B cell (primary cell): ENCODE measurements at regions not wholly inside any gene's neighbourhood (a gene's known extent, or its start where the extent isn't known, plus 50 kb on each side); places are given as distances from the start of the nearest gene placed in this dataset.
"Not testable (repeated sequence)": the region's sequence is repeated elsewhere in the genome, so short reads cannot be mapped to it uniquely, and the experiment has no call there.

Source experiments
- ATAC-seq: fragments of 200-7000 bp; cut with Tn5 transposase; one replicate; pipeline ENCODE4 v1.10.0; 2021; ENCODE audit warnings: low read depth, mild to moderate bottlenecking, moderate number of reproducible peaks, moderate library complexity
- CTCF ChIA-PET: fragments of 350-600 bp; sonication (Branson Sonifier 250); formaldehyde crosslinking; loops from one replicate; lab custom pipeline; 2021; ENCODE audit warnings: antibody characterized with exemption, inconsistent platforms; lab: Charles Lee
- POLR2A ChIA-PET: fragments of 350-600 bp; sonication (Branson Sonifier 250); formaldehyde crosslinking; loops from one replicate; lab custom pipeline; 2021; ENCODE audit warnings: antibody characterized with exemption; lab: Charles Lee
- DNase-seq: peaks from one replicate; pipeline ENCODE4 v3.0.0; 2013
- H2AFZ ChIP-seq: 2 replicates; pipeline ENCODE4 v1.6.1; 2012; ENCODE audit warnings: mild to moderate bottlenecking, low read depth, low read length; ENCODE audit not compliant: insufficient read depth, poor library complexity, severe bottlenecking
- H3K27ac ChIP-seq, 2 donors: 1 replicate in 1 of 2; 2 replicates in 1 of 2; pipeline ENCODE4 v1.5.1; 2012 to 2013; ENCODE audit warnings: low read length in 2 of 2, mild to moderate bottlenecking in 2 of 2, moderate library complexity in 1 of 2
- H3K27me3 ChIP-seq, 4 experiments: fragments of 200-600 bp in 1 of 4; sonication (generic) in 1 of 4; replicated peaks in 1 of 4; 1 replicate in 2 of 4; 2 replicates in 2 of 4; pipeline versions ENCODE4 v1.6.1 to v1.7.0; 2013 to 2016; ENCODE audit warnings: low read length in 3 of 4, mild to moderate bottlenecking in 2 of 4, mixed read lengths in 1 of 4, moderate library complexity in 1 of 4; ENCODE audit not compliant: insufficient read depth in 4 of 4, control insufficient read depth in 3 of 4; ENCODE audit errors: control extremely low read depth in 1 of 4
- H3K36me3 ChIP-seq, 2 experiments: replicated peaks in 1 of 2; 1 replicate in 1 of 2; 2 replicates in 1 of 2; pipeline versions ENCODE4 v1.6.1 to v1.7.1; 2013; ENCODE audit warnings: low read length in 1 of 2; ENCODE audit not compliant: insufficient read depth in 2 of 2, control insufficient read depth in 1 of 2; ENCODE audit errors: control extremely low read depth in 1 of 2, extremely low read depth in 1 of 2
- H3K4me1 ChIP-seq, 2 donors: fragments of 200-600 bp in 1 of 2; sonication (generic) in 1 of 2; 1 replicate in 1 of 2; 2 replicates in 1 of 2; pipeline versions ENCODE4 v1.5.1 to v1.6.1; 2013 to 2017; ENCODE audit warnings: low read length in 2 of 2; ENCODE audit not compliant: control insufficient read depth in 2 of 2, insufficient read depth in 2 of 2
- H3K4me2 ChIP-seq: replicated peaks from 2 replicates; pipeline ENCODE3; 2012; ENCODE audit warnings: mild to moderate bottlenecking, low read depth, low read length; ENCODE audit not compliant: poor library complexity, severe bottlenecking
- H3K4me3 ChIP-seq, 5 experiments: fragments of 200-600 bp in 1 of 5; sonication (generic) in 1 of 5; 1 replicate in 3 of 5; 2 replicates in 2 of 5; pipeline versions ENCODE4 v1.5.1 to v1.7.0; 2011 to 2016; ENCODE audit warnings: low read length in 4 of 5, mild to moderate bottlenecking in 4 of 5, low read depth in 2 of 5, control low read depth in 1 of 5, moderate library complexity in 1 of 5; ENCODE audit not compliant: insufficient read depth in 1 of 5; ENCODE audit errors: control extremely low read depth in 1 of 5, extremely low read depth in 1 of 5
- H3K79me2 ChIP-seq: fragments of 200-600 bp; sonication (generic); one replicate; pipeline ENCODE4 v1.6.0; 2016; ENCODE audit warnings: low read length; ENCODE audit not compliant: control insufficient read depth, insufficient read depth
- H3K9ac ChIP-seq: fragments of 200-600 bp; sonication (generic); 2 replicates; pipeline ENCODE4 v1.6.1; 2017; ENCODE audit warnings: mild to moderate bottlenecking, low read length, moderate library complexity
- H3K9me3 ChIP-seq, 3 donors: one replicate each; pipeline versions ENCODE4 v1.6.1 to v1.7.1; 2013; ENCODE audit warnings: low read length in 2 of 3; ENCODE audit not compliant: control insufficient read depth in 2 of 3, insufficient read depth in 1 of 3; ENCODE audit errors: control extremely low read depth in 1 of 3
- H4K20me1 ChIP-seq: 2 replicates; pipeline ENCODE4 v1.6.0; 2012; ENCODE audit warnings: mild to moderate bottlenecking, low read length; ENCODE audit not compliant: insufficient read depth, control insufficient read depth, poor library complexity, severe bottlenecking
- H3K27ac Mint-ChIP-seq: one replicate; pipeline ENCODE4 v1.8.0; 2021; ENCODE audit warnings: mixed read lengths
- H3K27me3 Mint-ChIP-seq: one replicate; pipeline ENCODE4 v1.8.0; 2021; ENCODE audit warnings: mixed read lengths
- H3K4me1 Mint-ChIP-seq: one replicate; pipeline ENCODE4 v1.8.0; 2021; ENCODE audit warnings: mixed read lengths
- H3K4me3 Mint-ChIP-seq: one replicate; pipeline ENCODE4 v1.8.0; 2021; ENCODE audit warnings: mixed read lengths
- H3K9me3 Mint-ChIP-seq: one replicate; pipeline ENCODE4 v1.8.0; 2022; ENCODE audit warnings: mixed read lengths; ENCODE audit not compliant: insufficient read depth
- EZH2 ChIP-seq: IDR thresholded peaks from 2 replicates; pipeline ENCODE4 v1.6.1; 2012; ENCODE audit warnings: borderline replicate concordance, low read depth, mild to moderate bottlenecking, moderate library complexity, low read length; ENCODE audit not compliant: insufficient read depth, poor library complexity, severe bottlenecking
- WGBS: methylation state at CpG from one replicate; pipeline ENCODE4 v1.1.5; 2013; ENCODE audit warnings: missing lambda C conversion rate; ENCODE audit not compliant: insufficient coverage; 5-methylcytosine and 5-hydroxymethylcytosine counted together
- intact Hi-C: fragments of 100-400 bp; cut with micrococcal nuclease; formaldehyde crosslinking; loops from one replicate; pipeline ENCODE4 v1.10.0; 2022
- TF ChIP-seq, protein P1 (sequence below): fragments of 200-600 bp; IDR thresholded peaks from one replicate; pipeline ENCODE4 v1.8.0; 2022; ENCODE audit warnings: antibody characterized with exemption, mild to moderate bottlenecking

DNA sequence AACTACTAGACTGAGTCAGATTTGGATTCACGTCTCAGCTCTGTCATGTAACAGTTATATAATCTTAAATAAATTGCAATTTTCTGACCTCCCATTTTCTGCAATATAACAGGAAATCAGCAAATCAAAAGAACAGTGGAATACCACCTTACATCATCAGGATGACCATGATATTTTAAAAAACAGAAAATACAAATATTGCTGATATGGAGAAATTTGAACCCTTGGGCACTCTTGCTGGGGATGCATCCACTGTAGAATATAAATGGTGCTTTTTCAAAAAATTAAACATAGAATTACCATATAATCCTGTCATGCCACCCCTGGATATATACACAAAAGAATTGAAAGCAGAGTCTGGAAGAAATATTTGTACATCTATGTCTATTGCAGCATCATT is 982.5 kb downstream of the TBL1XR1 start:
- Histone ChIP-seq H3K9ac (no peak overlapping the region), H3K4me2 (no peak overlapping the region), H2AFZ (no peak overlapping the region), H3K4me3 (no peak overlapping the region), H3K36me3 (no peaks in the 10 kb centered on the region), H3K27me3 (no peaks in the 10 kb centered on the region), H3K79me2 (no peaks in the 10 kb centered on the region), H3K27ac (no peak overlapping the region), H3K9me3 (peaks cover 0 to 2% (median 1%) of the 10 kb centered on the region in 3 donors), H4K20me1 (no peaks in the 10 kb centered on the region), H3K4me1 (no peaks in the 10 kb centered on the region)
- CTCF ChIA-PET = no interaction called here
- Mint-ChIP-seq H3K9me3 (no peaks in the 10 kb centered on the region), H3K4me3 (no peak overlapping the region), H3K4me1 (no peaks in the 10 kb centered on the region), H3K27ac (no peak overlapping the region), H3K27me3 (no peaks in the 10 kb centered on the region)
- POLR2A ChIA-PET = no interaction called here
- intact Hi-C loops = no loop called here
- WGBS = no CpG with 5 or more reads among the region's 1 CpG
- no peak for ATAC-seq
- no peak for DNase-seq
- TF ChIP-seq, protein P1, sequence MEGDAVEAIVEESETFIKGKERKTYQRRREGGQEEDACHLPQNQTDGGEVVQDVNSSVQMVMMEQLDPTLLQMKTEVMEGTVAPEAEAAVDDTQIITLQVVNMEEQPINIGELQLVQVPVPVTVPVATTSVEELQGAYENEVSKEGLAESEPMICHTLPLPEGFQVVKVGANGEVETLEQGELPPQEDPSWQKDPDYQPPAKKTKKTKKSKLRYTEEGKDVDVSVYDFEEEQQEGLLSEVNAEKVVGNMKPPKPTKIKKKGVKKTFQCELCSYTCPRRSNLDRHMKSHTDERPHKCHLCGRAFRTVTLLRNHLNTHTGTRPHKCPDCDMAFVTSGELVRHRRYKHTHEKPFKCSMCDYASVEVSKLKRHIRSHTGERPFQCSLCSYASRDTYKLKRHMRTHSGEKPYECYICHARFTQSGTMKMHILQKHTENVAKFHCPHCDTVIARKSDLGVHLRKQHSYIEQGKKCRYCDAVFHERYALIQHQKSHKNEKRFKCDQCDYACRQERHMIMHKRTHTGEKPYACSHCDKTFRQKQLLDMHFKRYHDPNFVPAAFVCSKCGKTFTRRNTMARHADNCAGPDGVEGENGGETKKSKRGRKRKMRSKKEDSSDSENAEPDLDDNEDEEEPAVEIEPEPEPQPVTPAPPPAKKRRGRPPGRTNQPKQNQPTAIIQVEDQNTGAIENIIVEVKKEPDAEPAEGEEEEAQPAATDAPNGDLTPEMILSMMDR = no peak
- no peak for TF ChIP-seq EZH2

DNA sequence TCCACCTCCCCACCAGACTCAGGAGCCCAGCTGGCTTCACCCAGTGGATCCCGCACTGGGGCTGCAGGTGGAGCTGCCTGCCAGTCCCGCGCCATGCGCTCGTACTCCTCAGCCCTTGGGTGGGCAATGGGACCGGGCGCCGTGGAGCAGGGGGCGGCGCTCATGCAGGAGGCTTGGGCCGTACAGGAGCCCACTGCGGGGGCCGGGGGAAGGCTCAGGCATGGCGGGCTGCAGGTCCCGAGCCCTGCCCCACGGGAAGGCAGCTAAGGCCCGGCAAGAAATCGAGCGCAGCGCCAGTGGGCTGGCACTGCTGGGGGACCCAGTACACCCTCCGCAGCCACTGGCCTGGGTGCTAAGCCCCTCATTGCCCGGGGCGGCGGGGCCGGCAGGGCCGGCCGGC is 984.0 kb downstream of the TBL1XR1 start:
- H3K36me3 ChIP-seq, H3K4me1 Mint-ChIP-seq, H3K9me3 Mint-ChIP-seq, H3K27ac ChIP-seq, H3K79me2 ChIP-seq, H4K20me1 ChIP-seq, CTCF ChIA-PET, H3K4me3 ChIP-seq, H3K27me3 Mint-ChIP-seq, H2AFZ ChIP-seq, intact Hi-C loops, POLR2A ChIA-PET, H3K4me3 Mint-ChIP-seq, H3K4me2 ChIP-seq, H3K4me1 ChIP-seq, H3K27ac Mint-ChIP-seq, H3K9me3 ChIP-seq, H3K9ac ChIP-seq, H3K27me3 ChIP-seq, DNase-seq, ATAC-seq: not testable (repeated sequence)
- 98% methylated on average over 14 of the region's 27 CpGs for WGBS
